ENCODE measurements at regions not wholly inside any gene's neighbourhood (a gene's known extent, or its start where the extent isn't known, plus 50 kb on each side); places are given as distances from the start of the nearest gene placed in this dataset.

- Histone ChIP-seq H3K4me3 (ENCODE audit: low read depth, low read length) (no peak overlapping the region), H3K36me3 (no peaks in the 10 kb centered on the region), H3K9me3 (no peaks in the 10 kb centered on the region), H3K4me1 (no peaks in the 10 kb centered on the region), H3K27me3 (no peaks in the 10 kb centered on the region)
- TF ChIP-seq, protein P1, sequence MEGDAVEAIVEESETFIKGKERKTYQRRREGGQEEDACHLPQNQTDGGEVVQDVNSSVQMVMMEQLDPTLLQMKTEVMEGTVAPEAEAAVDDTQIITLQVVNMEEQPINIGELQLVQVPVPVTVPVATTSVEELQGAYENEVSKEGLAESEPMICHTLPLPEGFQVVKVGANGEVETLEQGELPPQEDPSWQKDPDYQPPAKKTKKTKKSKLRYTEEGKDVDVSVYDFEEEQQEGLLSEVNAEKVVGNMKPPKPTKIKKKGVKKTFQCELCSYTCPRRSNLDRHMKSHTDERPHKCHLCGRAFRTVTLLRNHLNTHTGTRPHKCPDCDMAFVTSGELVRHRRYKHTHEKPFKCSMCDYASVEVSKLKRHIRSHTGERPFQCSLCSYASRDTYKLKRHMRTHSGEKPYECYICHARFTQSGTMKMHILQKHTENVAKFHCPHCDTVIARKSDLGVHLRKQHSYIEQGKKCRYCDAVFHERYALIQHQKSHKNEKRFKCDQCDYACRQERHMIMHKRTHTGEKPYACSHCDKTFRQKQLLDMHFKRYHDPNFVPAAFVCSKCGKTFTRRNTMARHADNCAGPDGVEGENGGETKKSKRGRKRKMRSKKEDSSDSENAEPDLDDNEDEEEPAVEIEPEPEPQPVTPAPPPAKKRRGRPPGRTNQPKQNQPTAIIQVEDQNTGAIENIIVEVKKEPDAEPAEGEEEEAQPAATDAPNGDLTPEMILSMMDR (IDR thresholded peaks at IDR 0.05; ENCODE audit: low read depth, low read length): 0 out of 2 replicates have a peak, but pooled peaks have one; percentile 12
- DNase-seq: no peak
Measured at GRCh38 chr11:107123022-107123421, 104.7 kb upstream of the GUCY1A2 start.

GRCh38 chr11:107118025-107118720 is 99.9 kb upstream of the GUCY1A2 start:
- H3K36me3 ChIP-seq: no peaks in the 10 kb centered on the region
- TF ChIP-seq, protein P1 (IDR thresholded peaks at IDR 0.05; ENCODE audit: low read depth, low read length): no peak
- no peaks in the 10 kb centered on the region for H3K4me1 ChIP-seq
- no peak overlapping the region for H3K4me3 ChIP-seq (ENCODE audit: low read depth, low read length)
- no peaks in the 10 kb centered on the region for H3K27me3 ChIP-seq
- DNase-seq: no peak
- H3K9me3 ChIP-seq: no peaks in the 10 kb centered on the region

GRCh38 chr11:107116358-107116757 is 98.1 kb upstream of the GUCY1A2 start:
- H3K36me3 ChIP-seq: no peaks in the 10 kb centered on the region
- no peaks in the 10 kb centered on the region for H3K9me3 ChIP-seq
- no peaks in the 10 kb centered on the region for H3K4me1 ChIP-seq
- H3K4me3 ChIP-seq (ENCODE audit: low read depth, low read length): no peak overlapping the region
- DNase-seq: no peak
- no peaks in the 10 kb centered on the region for H3K27me3 ChIP-seq
- TF ChIP-seq, protein P1 (IDR thresholded peaks at IDR 0.05; ENCODE audit: low read depth, low read length): no peak

DNA sequence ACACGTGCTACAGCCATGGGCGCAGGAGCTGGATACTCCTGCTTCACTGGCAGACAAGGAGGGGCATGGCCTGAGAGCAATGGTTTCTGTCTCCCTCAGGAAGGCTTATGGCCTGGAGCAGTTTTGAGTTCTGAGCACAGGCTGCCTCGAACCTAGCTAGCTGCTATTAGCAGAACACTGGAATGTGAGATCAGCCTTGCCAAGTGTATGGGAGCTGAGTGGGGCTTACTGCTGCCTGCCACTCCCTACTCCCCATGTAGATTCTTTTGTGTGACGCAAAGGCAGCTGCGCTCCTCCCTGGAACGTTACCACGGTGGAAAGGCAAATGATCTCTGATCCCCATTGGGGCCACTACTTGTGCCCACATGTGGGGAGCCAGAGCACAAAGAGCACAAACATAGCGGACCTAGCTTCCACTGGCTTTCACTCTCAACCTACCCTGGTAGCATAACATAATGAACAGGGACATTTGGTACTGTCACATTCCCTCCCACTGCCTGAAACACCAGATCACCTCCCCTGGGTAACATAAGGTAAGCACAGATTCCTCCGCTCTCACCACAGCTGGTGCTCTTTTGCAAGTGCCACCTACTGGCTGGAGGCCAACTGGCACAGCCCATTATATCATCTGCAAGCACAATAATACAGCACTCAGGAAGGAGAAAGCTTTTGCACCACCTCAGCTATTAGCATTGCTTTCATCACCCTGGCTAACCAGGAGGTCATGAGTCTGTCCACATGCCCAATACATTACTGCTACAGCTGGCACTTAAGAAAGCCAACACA is 84.6 kb upstream of the GUCY1A2 start:
- Histone ChIP-seq H3K4me1 (no peaks in the 10 kb centered on the region), H3K27me3 (no peaks in the 10 kb centered on the region), H3K9me3 (no peaks in the 10 kb centered on the region), H3K4me3 (ENCODE audit: low read depth, low read length) (no peak overlapping the region), H3K36me3 (no peaks in the 10 kb centered on the region)
- DNase-seq: no peak
- TF ChIP-seq, protein P1 (IDR thresholded peaks at IDR 0.05; ENCODE audit: low read depth, low read length): no peak

DNA sequence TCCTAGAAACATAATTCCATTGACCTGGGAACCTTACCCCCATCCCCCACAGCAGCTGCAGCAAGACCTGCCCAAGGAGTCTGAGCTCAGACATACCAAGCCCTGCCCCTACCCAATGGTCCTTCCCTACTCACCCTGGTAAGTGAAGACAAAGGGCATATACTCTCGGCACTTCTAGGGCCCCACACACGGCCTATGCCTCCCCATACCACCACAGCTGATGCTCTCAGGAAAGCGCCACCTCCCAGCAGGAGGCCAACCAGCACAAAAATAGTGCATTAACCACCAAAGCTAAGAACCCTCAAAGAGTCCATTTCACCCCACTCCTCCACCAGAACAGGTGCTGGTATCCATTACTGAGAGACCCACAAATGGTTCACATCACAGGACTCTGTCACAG is 74.4 kb upstream of the GUCY1A2 start:
- H3K4me1 ChIP-seq: no peaks in the 10 kb centered on the region
- no peaks in the 10 kb centered on the region for H3K27me3 ChIP-seq
- H3K9me3 ChIP-seq: no peaks in the 10 kb centered on the region
- H3K36me3 ChIP-seq: no peaks in the 10 kb centered on the region
- TF ChIP-seq, protein P1 (IDR thresholded peaks at IDR 0.05; ENCODE audit: low read depth, low read length): no peak
- H3K4me3 ChIP-seq (ENCODE audit: low read depth, low read length): no peak overlapping the region
- no peak for DNase-seq

GRCh38 chr11:107078375-107078774 is 60.1 kb upstream of the GUCY1A2 start:
- no peak for DNase-seq
- Histone ChIP-seq H3K36me3 (no peaks in the 10 kb centered on the region), H3K9me3 (no peaks in the 10 kb centered on the region), H3K4me1 (no peaks in the 10 kb centered on the region), H3K4me3 (ENCODE audit: low read depth, low read length) (no peak overlapping the region), H3K27me3 (no peaks in the 10 kb centered on the region)
- TF ChIP-seq, protein P1 (IDR thresholded peaks at IDR 0.05; ENCODE audit: low read depth, low read length): no peak
